ENCODE measurements at regions not wholly inside any gene's neighbourhood (a gene's known extent, or its start where the extent isn't known, plus 50 kb on each side); places are given as distances from the start of the nearest gene placed in this dataset.

DNA sequence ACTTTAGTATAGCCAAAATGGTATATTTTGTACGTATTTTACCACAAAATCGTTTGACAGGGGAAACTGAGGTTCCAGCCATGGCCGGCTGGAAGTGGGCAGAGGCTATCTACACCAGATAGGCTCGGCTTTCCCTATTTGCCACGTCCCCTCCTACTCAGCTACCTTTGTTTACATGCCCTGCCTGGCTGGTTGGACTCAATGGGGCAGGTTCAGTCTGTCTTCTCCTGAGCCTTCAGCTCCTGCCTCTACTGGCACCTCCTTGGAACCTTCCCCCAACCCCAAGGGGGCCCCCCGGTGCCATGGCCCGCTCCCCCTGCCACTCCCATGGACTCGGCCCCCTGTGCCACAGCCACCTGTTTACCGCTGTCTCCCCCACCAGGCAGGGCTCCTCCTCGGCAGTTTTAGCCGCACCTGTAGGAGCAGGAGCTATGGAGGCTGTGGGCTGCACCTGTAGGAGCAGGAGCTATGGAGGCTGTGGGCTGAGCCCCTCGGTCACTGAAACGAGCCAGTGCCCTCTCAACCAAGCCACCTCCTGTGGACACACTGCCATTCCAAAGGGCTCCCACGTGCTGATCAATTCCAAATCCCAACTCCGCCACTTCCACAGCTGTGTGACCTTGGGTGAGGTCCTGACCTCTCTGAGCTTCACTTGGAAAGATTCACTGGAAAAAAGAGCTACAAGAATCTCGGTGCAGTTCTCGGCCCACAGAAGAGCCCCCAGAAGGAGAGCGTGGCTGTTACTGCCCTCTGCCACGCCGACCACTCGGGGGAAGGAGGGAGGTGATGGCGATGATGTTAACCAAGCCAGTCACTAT lies 62.2 kb downstream of the NCOR2 start:
- no peak for TF ChIP-seq CTCF (IDR thresholded peaks at IDR 0.05)
- no peaks in the 10 kb centered on the region for H3K27me3 ChIP-seq
- intact Hi-C loops (cut with DNase I; ENCODE audit: low total_unique reads), result no loop called here
- H3K9me3 ChIP-seq, result no peaks in the 10 kb centered on the region
- H3K36me3 ChIP-seq, result no peaks in the 10 kb centered on the region
- peak overlapping the region in 1 of 2 donors; percentile 50 for H3K27ac ChIP-seq
- H3K4me3 ChIP-seq, result no peak overlapping the region
- peaks cover 6 to 85% (median 60%) of the 10 kb centered on the region in 4 donors for H3K4me1 ChIP-seq
- no peak for DNase-seq

GRCh38 chr12:124504273-124505000 lies 63.0 kb downstream of the NCOR2 start:
- Histone ChIP-seq H3K4me3 (no peak overlapping the region), H3K9me3 (no peaks in the 10 kb centered on the region), H3K4me1 (peaks cover 6 to 85% (median 58%) of the 10 kb centered on the region in 4 donors), H3K27me3 (no peaks in the 10 kb centered on the region), H3K27ac (no peak overlapping the region), H3K36me3 (no peaks in the 10 kb centered on the region)
- TF ChIP-seq CTCF (IDR thresholded peaks at IDR 0.05), result no peak
- intact Hi-C loops (cut with DNase I; ENCODE audit: low total_unique reads), result no loop called here
- no peak for DNase-seq

- Histone ChIP-seq H3K4me3 (no peak overlapping the region), H3K9me3 (no peaks in the 10 kb centered on the region), H3K36me3 (no peaks in the 10 kb centered on the region), H3K4me1 (peaks cover 6 to 85% (median 58%) of the 10 kb centered on the region in 4 donors), H3K27ac (no peak overlapping the region), H3K27me3 (no peaks in the 10 kb centered on the region)
- no peak for DNase-seq
- TF ChIP-seq CTCF (IDR thresholded peaks at IDR 0.05), result no peak
- intact Hi-C loops (cut with DNase I; ENCODE audit: low total_unique reads), result no loop called here
These were observed 64.1 kb downstream of the NCOR2 start for GRCh38 chr12:124503305-124503704.

DNA sequence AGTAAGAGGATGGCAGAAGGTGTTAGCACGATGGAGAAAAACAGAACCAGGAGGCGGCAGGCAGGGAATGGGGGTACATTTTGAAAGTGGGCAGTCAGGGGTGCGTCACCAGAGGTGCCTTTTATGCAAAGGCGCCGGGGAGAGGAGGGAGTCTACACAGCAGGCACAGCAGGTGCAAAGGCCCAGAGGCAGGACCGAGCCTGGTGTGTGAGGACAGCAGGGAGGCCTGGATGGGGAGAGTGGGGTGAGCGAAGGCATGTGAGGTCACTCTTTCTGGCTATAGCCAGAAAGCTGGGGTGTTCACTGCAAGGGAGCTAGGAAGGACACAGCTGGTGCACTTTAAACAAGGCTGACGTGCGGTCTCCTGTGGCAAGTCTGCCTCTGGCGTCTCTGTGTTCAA lies 65.0 kb downstream of the NCOR2 start:
- Histone ChIP-seq H3K27ac (no peak overlapping the region), H3K27me3 (no peaks in the 10 kb centered on the region), H3K9me3 (no peaks in the 10 kb centered on the region), H3K4me1 (peaks cover 0 to 85% (median 58%) of the 10 kb centered on the region in 4 donors), H3K36me3 (no peaks in the 10 kb centered on the region), H3K4me3 (no peak overlapping the region)
- no peak for TF ChIP-seq CTCF (IDR thresholded peaks at IDR 0.05)
- intact Hi-C loops (cut with DNase I; ENCODE audit: low total_unique reads), result no loop called here
- DNase-seq, result no peak

DNA sequence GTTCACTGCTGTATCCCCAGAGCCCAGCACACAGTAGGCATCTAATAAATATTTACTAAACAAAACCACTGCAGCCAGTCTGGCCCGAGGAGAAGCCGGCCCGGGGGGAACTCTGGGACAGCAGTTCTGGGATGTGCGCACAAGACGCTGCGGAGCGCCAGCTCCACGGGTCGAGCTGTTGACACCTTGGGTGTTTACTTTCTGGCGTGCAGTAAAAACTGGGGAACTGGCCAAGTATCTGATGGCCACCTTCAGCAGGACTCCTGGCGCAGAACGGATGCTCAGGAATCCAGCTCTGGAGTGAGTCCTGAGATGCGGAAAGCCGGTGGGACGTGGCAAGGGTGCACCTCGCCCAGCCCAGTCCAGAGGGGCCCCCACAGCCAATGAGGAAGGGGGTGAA lies 65.6 kb downstream of the NCOR2 start:
- TF ChIP-seq CTCF (IDR thresholded peaks at IDR 0.05), result no peak
- Histone ChIP-seq H3K4me1 (peaks cover 0 to 85% (median 58%) of the 10 kb centered on the region in 4 donors), H3K4me3 (no peak overlapping the region), H3K9me3 (no peaks in the 10 kb centered on the region), H3K36me3 (no peaks in the 10 kb centered on the region), H3K27ac (no peak overlapping the region), H3K27me3 (no peaks in the 10 kb centered on the region)
- DNase-seq, result no peak
- intact Hi-C loops (cut with DNase I; ENCODE audit: low total_unique reads), result no loop called here

Measured in tibial artery (tissue), 4 donors.